ENCODE measurements at regions not wholly inside any gene's neighbourhood (a gene's known extent, or its start where the extent isn't known, plus 50 kb on each side); places are given as distances from the start of the nearest gene placed in this dataset.

DNA sequence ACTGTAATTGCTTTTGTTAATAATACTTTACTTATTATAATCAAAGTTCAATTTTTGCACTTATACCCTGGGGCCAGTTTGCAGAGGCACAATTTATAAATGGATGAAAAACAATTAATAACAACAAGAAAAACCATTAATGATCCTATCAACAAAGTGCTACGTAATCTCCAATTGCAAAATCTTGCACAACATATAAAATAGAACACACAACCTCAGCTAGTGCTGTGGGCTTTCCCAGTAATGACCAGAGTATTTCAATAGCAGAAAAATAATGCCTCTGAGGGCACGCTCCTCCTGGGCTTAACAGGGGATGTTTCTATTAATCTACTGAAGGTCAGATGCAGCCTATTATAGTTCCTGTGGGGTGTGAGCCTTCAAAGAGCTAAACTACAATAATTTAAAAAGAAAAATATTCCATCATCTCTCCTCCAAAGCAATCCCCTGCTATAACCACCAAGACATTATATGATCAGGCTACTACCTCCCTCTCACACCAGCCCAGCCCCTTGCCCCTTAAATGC is 508.5 kb upstream of the SLIT2 start:
- TF ChIP-seq, protein P1, sequence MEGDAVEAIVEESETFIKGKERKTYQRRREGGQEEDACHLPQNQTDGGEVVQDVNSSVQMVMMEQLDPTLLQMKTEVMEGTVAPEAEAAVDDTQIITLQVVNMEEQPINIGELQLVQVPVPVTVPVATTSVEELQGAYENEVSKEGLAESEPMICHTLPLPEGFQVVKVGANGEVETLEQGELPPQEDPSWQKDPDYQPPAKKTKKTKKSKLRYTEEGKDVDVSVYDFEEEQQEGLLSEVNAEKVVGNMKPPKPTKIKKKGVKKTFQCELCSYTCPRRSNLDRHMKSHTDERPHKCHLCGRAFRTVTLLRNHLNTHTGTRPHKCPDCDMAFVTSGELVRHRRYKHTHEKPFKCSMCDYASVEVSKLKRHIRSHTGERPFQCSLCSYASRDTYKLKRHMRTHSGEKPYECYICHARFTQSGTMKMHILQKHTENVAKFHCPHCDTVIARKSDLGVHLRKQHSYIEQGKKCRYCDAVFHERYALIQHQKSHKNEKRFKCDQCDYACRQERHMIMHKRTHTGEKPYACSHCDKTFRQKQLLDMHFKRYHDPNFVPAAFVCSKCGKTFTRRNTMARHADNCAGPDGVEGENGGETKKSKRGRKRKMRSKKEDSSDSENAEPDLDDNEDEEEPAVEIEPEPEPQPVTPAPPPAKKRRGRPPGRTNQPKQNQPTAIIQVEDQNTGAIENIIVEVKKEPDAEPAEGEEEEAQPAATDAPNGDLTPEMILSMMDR (conservative IDR thresholded peaks at IDR 0.05; ENCODE audit: low read length) = no peak
- TF ChIP-seq EZH2phosphoT487 (IDR thresholded peaks at IDR 0.05; ENCODE audit: borderline replicate concordance) = no peak

Data from Loucy (cell line).